ENCODE measurements at regions not wholly inside any gene's neighbourhood (a gene's known extent, or its start where the extent isn't known, plus 50 kb on each side); places are given as distances from the start of the nearest gene placed in this dataset.

- no peak for TF ChIP-seq ZNF274 (IDR thresholded peaks at IDR 0.05; ENCODE audit: low read length)
- TF ChIP-seq ZNF274 (tag by site-specific recombination; IDR thresholded peaks at IDR 0.05; ENCODE audit: borderline replicate concordance): no peak
- no peak for TF ChIP-seq ZNF114 (tag by site-specific recombination; IDR thresholded peaks at IDR 0.05)
- no peak for TF ChIP-seq CTCF (tag by site-specific recombination; IDR thresholded peaks at IDR 0.05)
- no peak for TF ChIP-seq YY1 (tag by site-specific recombination; IDR thresholded peaks at IDR 0.05)
- TF ChIP-seq ZNF24 (tag by site-specific recombination; IDR thresholded peaks at IDR 0.05): no peak
- no peak for TF ChIP-seq ZFP41 (tag by site-specific recombination; IDR thresholded peaks at IDR 0.05; ENCODE audit: borderline replicate concordance)
- no peak for TF ChIP-seq ELK4 (IDR thresholded peaks at IDR 0.05; ENCODE audit: borderline replicate concordance, low read depth, low read length)
- no peak for TF ChIP-seq PBX3 (CRISPR knock-in tag; IDR thresholded peaks at IDR 0.05)
- no peak for TF ChIP-seq KLF8 (tag by site-specific recombination; IDR thresholded peaks at IDR 0.05)
- TF ChIP-seq ZNF785 (tag by site-specific recombination; IDR thresholded peaks at IDR 0.05): no peak
- TF ChIP-seq PRDM4 (tag by site-specific recombination; IDR thresholded peaks at IDR 0.05): no peak
- TF ChIP-seq ZEB2 (tag by site-specific recombination; IDR thresholded peaks at IDR 0.05): no peak
- TF ChIP-seq GLI4 (tag by site-specific recombination; IDR thresholded peaks at IDR 0.05): no peak
- TF ChIP-seq ZNF561 (tag by site-specific recombination; IDR thresholded peaks at IDR 0.05; ENCODE audit: borderline replicate concordance): no peak
Measured at GRCh38 chr10:29689001-29689400, 54.2 kb upstream of the SVIL start.
